GM15510 (cell line): ENCODE measurements at regions not wholly inside any gene's neighbourhood (a gene's known extent, or its start where the extent isn't known, plus 50 kb on each side); places are given as distances from the start of the nearest gene placed in this dataset.

Experiments
- POLR2A ChIP-seq: IDR thresholded peaks from 3 replicates; pipeline ENCODE4 v1.6.1; 2011; ENCODE audit warnings: borderline replicate concordance; ENCODE audit not compliant: insufficient read length; ENCODE audit errors: extremely low read depth

DNA sequence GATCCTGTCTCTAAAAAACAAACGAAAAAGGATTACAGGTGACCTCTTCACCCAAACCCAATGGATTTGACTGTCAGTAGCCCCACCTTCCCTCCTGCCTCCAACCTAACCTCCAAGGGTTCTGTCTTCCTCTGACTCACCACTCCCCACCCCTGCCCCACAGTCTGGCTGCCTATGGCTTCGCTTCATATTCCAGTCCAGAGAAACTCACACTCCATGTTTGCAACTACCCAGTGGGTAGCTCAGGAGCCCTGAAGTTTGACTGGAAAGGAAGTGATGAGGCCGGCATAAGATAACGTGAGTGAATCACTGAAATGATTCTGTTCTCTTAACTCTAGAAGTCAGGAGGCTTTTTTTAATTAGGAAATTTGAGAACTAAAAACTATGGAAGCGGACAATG, 303.9 kb downstream of the FOXO1 start:
- TF ChIP-seq POLR2A, result no peak

DNA sequence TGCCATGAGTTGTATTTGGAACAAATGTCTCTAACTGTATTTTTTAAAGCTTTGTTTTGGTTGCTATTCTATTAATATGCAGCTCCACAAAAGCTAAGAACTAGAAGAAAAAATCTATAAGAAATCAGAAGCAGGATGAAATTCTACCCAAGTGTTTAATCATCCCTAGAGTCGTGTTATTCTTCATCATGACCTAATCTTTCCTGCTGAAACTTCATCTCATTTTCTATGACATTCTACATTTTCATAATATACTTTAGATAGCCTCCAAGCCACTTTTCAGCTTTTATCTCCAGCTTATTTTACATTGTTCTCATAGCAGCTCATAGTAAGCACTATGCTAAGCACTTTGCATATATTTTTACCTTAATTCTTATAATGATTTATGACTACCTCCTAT, 302.8 kb downstream of the FOXO1 start:
- no peak for TF ChIP-seq POLR2A

DNA sequence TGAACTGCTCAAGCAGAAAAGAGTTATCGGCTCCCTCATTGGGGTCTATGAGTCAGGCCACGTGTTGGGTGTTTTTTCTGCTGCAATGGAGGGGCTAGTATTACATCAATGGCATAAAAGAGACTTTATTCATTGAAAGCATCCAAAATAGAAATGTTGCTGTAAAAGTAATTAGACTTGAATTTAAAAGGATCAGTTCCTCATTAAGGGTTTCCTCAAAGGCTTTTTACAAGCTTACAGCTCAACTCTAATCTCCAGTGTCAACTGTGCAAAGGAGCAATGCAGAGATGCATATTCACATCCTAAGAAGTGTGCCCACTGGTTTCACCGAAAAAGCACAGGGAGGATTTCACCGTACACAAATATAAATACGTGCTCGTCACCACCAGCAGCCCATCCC, 300.3 kb downstream of the FOXO1 start:
- TF ChIP-seq POLR2A, result no peak

DNA sequence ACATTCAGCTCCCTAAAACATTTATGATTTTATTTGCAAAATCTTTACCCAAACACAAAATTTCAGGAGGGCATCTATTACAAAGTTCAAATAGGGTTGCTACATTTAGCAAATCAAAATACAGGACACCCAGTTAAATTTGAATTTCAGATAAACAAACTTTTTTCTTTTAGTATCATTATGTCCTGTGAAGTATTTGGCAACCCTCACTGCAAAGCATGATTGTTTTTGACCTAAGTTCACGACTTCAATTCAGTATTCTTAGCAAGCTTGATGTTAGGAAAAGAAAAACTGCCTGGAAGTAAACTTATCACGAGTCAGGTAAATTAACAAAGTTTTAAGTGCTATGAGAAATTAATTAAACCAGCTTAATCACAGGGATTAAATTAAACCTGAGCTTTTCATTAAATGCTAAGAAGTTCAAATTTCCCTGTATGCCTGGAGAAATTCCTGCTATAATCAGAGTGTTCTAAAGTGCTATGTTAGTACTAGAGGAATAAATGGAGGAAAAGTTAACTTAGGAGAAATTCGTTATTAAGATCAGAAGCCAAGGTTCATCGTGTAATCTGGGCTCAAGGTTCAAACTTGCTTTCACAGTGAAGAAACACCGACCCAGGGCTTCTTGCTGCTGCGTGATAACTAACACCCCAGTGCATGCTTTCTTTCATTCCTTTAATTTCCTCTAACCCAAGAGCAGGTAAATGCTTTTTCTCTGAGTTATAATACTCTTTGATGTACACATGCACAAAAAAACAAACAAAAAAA, 298.1 kb downstream of the FOXO1 start:
- TF ChIP-seq POLR2A, result no peak

DNA sequence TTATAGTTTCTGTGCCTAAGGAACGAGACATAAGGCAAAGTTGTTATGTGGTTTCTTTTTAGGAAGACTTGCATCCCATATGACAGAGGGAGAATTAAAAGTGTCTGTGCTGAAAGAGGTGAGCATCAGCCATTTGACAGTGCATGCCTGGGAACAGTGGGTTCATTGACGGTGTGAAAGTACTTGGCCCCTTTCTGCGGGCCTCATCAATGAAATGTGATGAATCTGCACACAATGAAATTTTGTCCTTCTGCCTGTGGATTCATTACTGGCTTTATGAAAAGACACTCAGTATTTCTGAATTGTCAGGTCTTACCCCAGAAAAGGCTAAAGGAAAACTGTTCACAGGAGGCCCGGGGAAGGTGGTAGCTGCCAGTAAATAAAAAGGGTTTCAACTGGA, 295.8 kb downstream of the FOXO1 start:
- no peak for TF ChIP-seq POLR2A

DNA sequence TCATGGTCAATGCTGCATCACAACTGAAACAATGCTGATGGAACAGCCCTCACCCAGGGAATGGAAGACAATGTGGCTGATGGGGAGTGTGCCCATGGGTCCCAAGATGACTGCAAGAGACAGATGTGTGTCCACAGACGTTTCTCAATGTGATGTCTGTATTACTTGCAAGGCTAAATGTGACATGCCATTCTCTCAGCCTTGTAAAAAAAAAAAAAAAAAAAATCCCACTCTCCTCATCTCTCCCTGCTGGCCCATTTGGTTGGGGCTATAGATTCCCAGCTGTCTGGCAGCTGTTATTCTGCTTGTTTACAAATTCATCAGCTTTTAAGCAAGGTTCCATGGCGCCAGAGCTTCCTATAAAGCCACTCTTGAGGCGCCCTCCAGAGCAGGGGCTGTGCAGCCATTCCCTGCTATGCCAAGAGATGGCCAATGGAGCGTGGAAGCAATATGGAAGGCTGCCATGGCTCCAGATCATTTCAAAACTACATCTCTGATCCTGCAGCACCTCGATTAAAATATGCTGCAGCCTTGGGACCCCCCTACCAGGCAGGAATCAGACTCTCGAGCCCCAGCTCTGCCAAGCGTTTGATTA, 294.8 kb downstream of the FOXO1 start:
- no peak for TF ChIP-seq POLR2A

DNA sequence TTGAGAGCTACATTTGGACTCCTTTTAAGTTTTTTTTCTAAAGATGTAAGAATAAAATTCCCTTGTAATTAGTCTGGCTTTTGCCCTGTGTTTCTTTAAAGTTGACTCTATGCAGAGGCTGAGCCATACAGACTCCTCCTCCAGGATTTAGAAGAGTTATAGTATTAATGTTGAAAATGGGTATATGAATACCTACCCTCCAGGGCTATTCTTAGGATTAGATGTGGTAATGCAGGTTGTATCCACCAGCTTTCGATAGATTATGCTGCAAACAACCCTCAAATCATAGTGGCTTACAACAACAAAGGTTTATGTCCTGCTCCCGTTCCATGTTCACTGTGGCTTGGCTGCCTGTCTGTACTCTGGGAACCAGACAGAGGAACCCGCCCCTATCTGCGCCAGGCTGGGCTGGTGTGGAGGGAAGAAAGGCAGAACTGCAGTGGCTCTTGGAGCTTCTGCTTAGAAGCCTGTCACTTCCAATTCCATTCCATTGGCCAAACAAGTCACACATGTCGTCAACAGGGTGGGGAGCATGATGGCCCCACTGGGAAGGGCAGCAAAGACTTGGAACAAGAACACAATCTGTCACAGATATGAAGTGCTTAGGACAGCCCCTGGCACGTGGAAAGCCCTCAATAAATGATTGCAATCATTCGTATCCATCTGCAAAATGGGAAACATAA, 290.8 kb downstream of the FOXO1 start:
- TF ChIP-seq POLR2A, result no peak

DNA sequence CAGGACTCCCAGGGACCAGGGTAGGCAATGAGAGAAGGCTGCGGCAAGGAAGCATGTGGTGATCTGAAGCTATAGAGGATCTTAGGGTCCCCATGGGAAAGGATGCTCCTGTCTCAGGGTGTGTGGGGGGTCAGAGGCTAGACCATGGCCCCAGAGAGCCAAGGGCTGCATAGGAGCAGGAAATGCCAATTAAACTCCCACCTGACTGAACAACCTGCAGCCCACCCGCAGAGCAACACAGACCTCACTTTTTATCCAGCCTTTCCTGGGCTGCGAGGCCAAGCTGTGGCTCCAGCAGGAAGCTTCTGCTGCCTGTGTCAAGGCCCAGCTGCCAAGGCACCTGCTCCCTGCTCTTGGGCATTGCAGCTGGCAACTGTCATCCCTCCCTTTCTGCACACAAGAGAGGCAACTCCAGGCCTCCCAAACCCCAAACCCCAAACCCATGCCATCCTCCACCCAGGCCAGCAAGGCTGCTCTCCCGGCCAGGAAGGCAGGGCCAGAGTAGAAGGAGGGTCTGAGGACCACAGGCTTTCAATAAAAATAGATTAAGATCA, 290.1 kb downstream of the FOXO1 start:
- TF ChIP-seq POLR2A, result no peak

DNA sequence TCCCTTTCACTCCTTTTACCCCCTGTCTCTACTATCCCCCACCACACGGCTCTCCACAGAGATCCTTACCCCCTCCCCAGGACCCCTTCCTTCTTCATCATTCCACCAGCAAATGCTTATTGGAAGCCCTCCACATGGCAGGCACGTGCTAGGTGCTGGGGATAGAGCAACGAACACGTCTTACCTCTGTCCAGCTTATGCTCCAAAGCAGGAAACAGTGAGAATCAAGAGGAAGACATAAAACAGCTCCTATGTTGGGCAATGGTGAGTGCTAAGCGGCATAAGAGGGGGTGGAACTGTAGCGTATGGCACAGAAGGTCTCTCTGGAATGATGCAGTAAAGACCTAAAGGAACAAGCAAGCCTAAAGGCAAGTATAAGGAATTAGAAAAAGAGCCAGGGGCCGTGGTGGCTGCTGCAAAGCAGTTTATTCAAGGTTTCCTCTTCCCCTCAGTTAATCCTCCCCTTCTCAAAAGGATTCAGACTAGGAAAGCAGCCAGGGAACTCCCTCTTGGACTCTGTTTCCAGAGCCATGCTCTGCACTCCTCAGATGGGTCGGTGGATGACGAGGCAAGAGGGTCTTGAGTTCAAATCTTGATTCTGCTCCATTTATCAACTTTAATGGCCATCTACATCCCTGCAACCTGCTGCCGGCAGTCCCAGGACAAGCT, 289.4 kb downstream of the FOXO1 start:
- TF ChIP-seq POLR2A, result no peak

DNA sequence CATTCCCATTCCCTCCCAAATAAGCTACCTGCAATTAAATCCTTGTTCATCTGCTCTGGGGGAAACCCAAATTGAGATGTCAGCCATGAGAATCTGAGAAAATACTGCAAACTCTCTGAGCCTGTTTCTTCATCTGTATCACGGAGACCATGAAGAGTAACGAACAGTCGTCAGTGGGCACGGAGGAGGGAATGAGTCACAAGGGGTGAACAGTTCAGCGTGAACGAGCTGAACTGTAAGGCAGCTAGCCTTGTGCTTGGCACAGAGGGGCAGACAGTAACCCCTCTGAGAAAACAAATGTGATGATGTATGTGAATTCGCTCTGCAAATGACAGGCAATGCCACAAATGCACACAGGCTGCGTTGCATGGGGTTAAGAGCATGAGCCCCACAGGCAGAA, 288.7 kb downstream of the FOXO1 start:
- TF ChIP-seq POLR2A, result no peak

DNA sequence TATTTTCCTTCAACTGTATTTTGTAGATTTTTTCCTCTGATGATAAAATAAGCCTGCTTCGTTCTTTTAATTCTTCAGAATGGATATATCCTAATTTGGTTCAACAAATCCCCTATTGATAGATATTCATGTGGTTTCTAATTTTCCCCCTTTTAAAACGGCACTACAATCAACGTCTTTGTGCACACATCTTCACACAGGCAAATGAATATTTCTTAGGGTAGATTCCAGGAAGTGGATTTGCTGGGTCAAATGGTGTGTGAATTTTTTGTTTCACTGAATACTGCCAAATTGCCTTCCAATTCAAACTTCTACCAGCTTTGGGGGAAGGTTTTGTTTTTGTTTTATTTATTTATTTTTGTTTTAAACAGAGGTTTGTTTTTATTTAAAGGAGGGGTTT, 287.2 kb downstream of the FOXO1 start:
- no peak for TF ChIP-seq POLR2A

DNA sequence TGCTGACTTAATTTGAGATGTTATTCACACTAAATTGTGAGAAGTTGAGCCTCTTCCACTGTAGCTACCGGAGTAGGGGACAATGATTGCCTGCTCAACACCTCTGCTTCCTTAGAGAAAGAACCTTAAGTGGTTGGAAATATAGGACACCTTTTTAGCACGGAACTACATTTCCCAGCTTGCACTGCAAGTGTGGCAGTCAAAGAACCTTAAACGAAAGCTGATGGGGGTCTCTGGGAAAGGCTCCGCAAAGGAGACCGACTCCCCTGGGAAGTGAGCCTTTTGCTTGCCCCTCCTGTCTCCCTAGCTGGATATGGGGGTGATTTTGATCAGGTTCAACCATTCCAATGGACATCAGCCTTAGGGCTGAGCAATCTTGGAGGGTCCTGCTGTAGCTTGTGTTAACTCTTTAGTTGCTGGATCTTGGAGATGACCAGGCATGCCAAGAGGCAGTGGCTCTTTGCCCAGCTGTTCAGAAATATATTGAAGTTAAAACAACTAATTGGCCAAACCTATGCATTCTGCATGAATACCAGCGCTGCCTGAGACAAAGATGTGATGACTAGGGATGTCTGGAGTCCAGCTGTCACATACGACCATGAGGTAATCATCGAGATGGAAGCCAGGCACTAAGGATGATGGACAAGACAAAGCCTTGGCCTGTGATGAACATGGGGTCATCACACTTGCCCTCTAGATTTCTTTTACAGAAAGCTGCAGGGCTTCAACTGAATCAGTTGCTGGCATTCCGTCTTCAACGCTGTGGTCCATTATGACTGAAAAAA, 286.5 kb downstream of the FOXO1 start:
- TF ChIP-seq POLR2A, result no peak

DNA sequence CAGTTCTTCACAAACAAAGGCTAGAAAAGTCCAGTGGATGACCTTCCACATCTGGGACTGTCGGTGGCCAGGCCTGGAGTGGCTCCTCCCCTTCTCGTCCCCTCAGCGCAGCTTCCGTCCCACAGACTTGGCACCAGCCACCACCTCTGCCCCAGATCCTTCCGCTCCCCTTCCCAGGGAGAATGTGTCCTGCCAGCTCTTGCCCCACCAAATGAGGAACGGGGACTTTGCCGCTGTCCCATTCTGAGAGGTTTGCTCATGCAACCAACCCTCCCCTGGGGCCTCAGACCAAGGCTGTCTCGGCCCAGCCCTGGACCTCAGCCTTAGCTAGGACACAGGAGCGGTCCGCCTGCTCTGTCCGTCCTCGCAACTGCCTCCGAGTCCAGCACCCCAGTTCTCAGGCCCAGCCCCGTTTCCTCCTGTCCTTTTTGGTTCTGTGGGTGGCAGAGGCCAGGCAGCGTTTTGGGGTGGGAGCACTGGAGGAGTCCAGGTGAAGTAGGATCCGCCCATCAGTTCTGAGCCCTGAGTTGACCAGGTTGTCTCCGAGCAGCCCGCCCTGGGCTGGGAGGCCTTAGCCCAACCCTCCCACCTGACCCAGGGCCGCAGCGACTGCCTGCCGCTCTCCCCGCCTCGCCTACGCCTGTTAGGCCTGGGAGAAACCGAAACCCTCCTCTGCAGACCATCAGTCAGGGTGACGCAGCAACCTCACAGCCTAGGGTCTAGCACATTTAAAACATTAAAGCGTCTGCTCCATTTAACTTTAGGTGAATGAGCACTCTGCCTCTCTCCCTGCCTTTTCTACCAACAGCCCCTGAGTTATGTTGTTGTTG, 284.3 kb downstream of the FOXO1 start:
- no peak for TF ChIP-seq POLR2A
